CD8-positive, alpha-beta memory T cell (primary cell): ENCODE measurements at regions not wholly inside any gene's neighbourhood (a gene's known extent, or its start where the extent isn't known, plus 50 kb on each side); places are given as distances from the start of the nearest gene placed in this dataset.

Source experiments
- CTCF ChIA-PET: fragments of 350-600 bp; sonication (Branson Sonifier 250); formaldehyde crosslinking; loops from one replicate; lab custom pipeline; 2021; ENCODE audit warnings: antibody characterized with exemption; lab: Charles Lee
- POLR2A ChIA-PET: fragments of 350-600 bp; sonication (Branson Sonifier 250); formaldehyde crosslinking; loops from one replicate; lab custom pipeline; 2021; ENCODE audit warnings: antibody characterized with exemption; lab: Charles Lee
- DNase-seq, 5 donors: peaks; one replicate each; pipeline versions ENCODE4 v3.0.0 to v3.0.0-alpha.2; 2020 to 2022; ENCODE audit warnings: mixed read lengths in 1 of 5
- H3K27ac ChIP-seq: one replicate; pipeline ENCODE4 v1.7.0; 2013; ENCODE audit warnings: low read depth, mild to moderate bottlenecking, low read length, moderate library complexity
- H3K27me3 ChIP-seq: 2 replicates; pipeline ENCODE4 v1.7.0; 2013; ENCODE audit warnings: low read length, mild to moderate bottlenecking; ENCODE audit not compliant: insufficient read depth, poor library complexity, severe bottlenecking
- H3K36me3 ChIP-seq: 2 replicates; pipeline ENCODE4 v1.7.0; 2013; ENCODE audit warnings: mild to moderate bottlenecking, low read length, moderate library complexity; ENCODE audit not compliant: insufficient read depth
- H3K4me1 ChIP-seq: 2 replicates; pipeline ENCODE4 v1.7.0; 2013; ENCODE audit warnings: mild to moderate bottlenecking, low read length, moderate library complexity; ENCODE audit not compliant: insufficient read depth
- H3K4me3 ChIP-seq: 2 replicates; pipeline ENCODE4 v1.7.0; 2013; ENCODE audit warnings: mild to moderate bottlenecking, low read length
- H3K9me3 ChIP-seq: 2 replicates; pipeline ENCODE4 v1.7.0; 2013; ENCODE audit warnings: mild to moderate bottlenecking, low read length
- H3K27ac Mint-ChIP-seq, 8 donors: one replicate each; pipeline ENCODE4 v1.8.0; 2020 to 2021; ENCODE audit warnings: mixed read lengths in 8 of 8, mild to moderate bottlenecking in 6 of 8, inconsistent platforms in 3 of 8, moderate library complexity in 3 of 8
- H3K27me3 Mint-ChIP-seq, 2 donors: one replicate each; pipeline ENCODE4 v1.8.0; 2020 to 2021; ENCODE audit warnings: mixed read lengths in 2 of 2, mild to moderate bottlenecking in 1 of 2, moderate library complexity in 1 of 2
- H3K36me3 Mint-ChIP-seq, 3 donors: one replicate each; pipeline ENCODE4 v1.8.0; 2020 to 2021; ENCODE audit warnings: mixed read lengths in 3 of 3, inconsistent platforms in 1 of 3, mild to moderate bottlenecking in 1 of 3
- H3K4me1 Mint-ChIP-seq, 3 donors: one replicate each; pipeline ENCODE4 v1.8.0; 2020 to 2021; ENCODE audit warnings: mixed read lengths in 3 of 3, inconsistent platforms in 1 of 3, mild to moderate bottlenecking in 1 of 3
- H3K4me3 Mint-ChIP-seq, 7 donors: one replicate each; pipeline ENCODE4 v1.8.0; 2020 to 2021; ENCODE audit warnings: mixed read lengths in 7 of 7, mild to moderate bottlenecking in 6 of 7, moderate library complexity in 4 of 7, inconsistent platforms in 2 of 7
- H3K9me3 Mint-ChIP-seq, 5 donors: one replicate each; pipeline ENCODE4 v1.8.0; 2020 to 2022; ENCODE audit warnings: mixed read lengths in 5 of 5, mild to moderate bottlenecking in 3 of 5, moderate library complexity in 2 of 5, inconsistent platforms in 1 of 5

- Mint-ChIP-seq H3K36me3 (no peaks in the 10 kb centered on the region), H3K4me1 (no peaks in the 10 kb centered on the region), H3K27ac (no peak overlapping the region), H3K27me3 (no peaks in the 10 kb centered on the region), H3K9me3 (peaks cover 0 to 2% (median 0%) of the 10 kb centered on the region in 5 donors), H3K4me3 (no peak overlapping the region)
- DNase-seq: no peak
- Histone ChIP-seq H3K36me3 (no peaks in the 10 kb centered on the region), H3K27me3 (no peaks in the 10 kb centered on the region), H3K27ac (no peak overlapping the region), H3K9me3 (no peaks in the 10 kb centered on the region), H3K4me3 (no peak overlapping the region), H3K4me1 (no peaks in the 10 kb centered on the region)
- ChIA-PET CTCF (no interaction called here), POLR2A (no interaction called here)
Observed at GRCh38 chr6:47967843-47968242, 143.2 kb downstream of the PTCHD4 start.

- Histone ChIP-seq H3K4me1 (no peaks in the 10 kb centered on the region), H3K9me3 (no peaks in the 10 kb centered on the region), H3K36me3 (no peaks in the 10 kb centered on the region), H3K27me3 (no peaks in the 10 kb centered on the region), H3K27ac (no peak overlapping the region), H3K4me3 (no peak overlapping the region)
- no peaks in the 10 kb centered on the region for H3K27me3 Mint-ChIP-seq
- H3K27ac Mint-ChIP-seq: no peak overlapping the region
- no peak for DNase-seq
- H3K9me3 Mint-ChIP-seq: peaks cover 0 to 5% (median 0%) of the 10 kb centered on the region in 5 donors
- CTCF ChIA-PET: no interaction called here
- H3K4me3 Mint-ChIP-seq: no peak overlapping the region
- POLR2A ChIA-PET: no interaction called here
- no peaks in the 10 kb centered on the region for H3K36me3 Mint-ChIP-seq
- H3K4me1 Mint-ChIP-seq: no peaks in the 10 kb centered on the region
Observed at GRCh38 chr6:47964969-47965368, 146.0 kb downstream of the PTCHD4 start.

- no peaks in the 10 kb centered on the region for H3K27me3 ChIP-seq
Observed at GRCh38 chr6:47952640-47953039, 158.4 kb downstream of the PTCHD4 start.

GRCh38 chr6:47944846-47945245 lies 163.0 kb downstream of the OPN5 start:
- CTCF ChIA-PET: no interaction called here
- peaks cover 0 to 4% (median 0%) of the 10 kb centered on the region in 5 donors for H3K9me3 Mint-ChIP-seq
- H3K4me1 Mint-ChIP-seq: no peaks in the 10 kb centered on the region
- H3K4me3 Mint-ChIP-seq: no peak overlapping the region
- no peaks in the 10 kb centered on the region for H3K36me3 Mint-ChIP-seq
- Histone ChIP-seq H3K4me1 (no peaks in the 10 kb centered on the region), H3K27me3 (no peaks in the 10 kb centered on the region), H3K36me3 (no peaks in the 10 kb centered on the region), H3K27ac (no peak overlapping the region), H3K4me3 (no peak overlapping the region), H3K9me3 (no peaks in the 10 kb centered on the region)
- DNase-seq: no peak
- no peak overlapping the region for H3K27ac Mint-ChIP-seq
- POLR2A ChIA-PET: no interaction called here
- peaks cover 0 to 2% of the 10 kb centered on the region in 2 donors for H3K27me3 Mint-ChIP-seq

More at GRCh38 chr6:47952640-47953039, 158.4 kb downstream of the PTCHD4 start:
- Mint-ChIP-seq H3K27ac (no peak overlapping the region), H3K4me3 (no peak overlapping the region), H3K9me3 (peaks cover 0 to 7% (median 0%) of the 10 kb centered on the region in 5 donors), H3K27me3 (peaks cover 0 to 2% of the 10 kb centered on the region in 2 donors), H3K36me3 (no peaks in the 10 kb centered on the region), H3K4me1 (no peaks in the 10 kb centered on the region)
- POLR2A ChIA-PET: no interaction called here
- H3K36me3 ChIP-seq: no peaks in the 10 kb centered on the region
- no peaks in the 10 kb centered on the region for H3K9me3 ChIP-seq
- no peak for DNase-seq
- H3K4me3 ChIP-seq: no peak overlapping the region
- no peaks in the 10 kb centered on the region for H3K4me1 ChIP-seq
- no peak overlapping the region for H3K27ac ChIP-seq
- CTCF ChIA-PET: no interaction called here

- no peaks in the 10 kb centered on the region for H3K4me1 ChIP-seq
- Mint-ChIP-seq H3K27me3 (peaks cover 0 to 4% of the 10 kb centered on the region in 2 donors), H3K36me3 (no peaks in the 10 kb centered on the region), H3K9me3 (peaks cover 0 to 6% (median 1%) of the 10 kb centered on the region in 5 donors), H3K4me3 (no peak overlapping the region), H3K4me1 (no peaks in the 10 kb centered on the region), H3K27ac (no peak overlapping the region)
- H3K27ac ChIP-seq: no peak overlapping the region
- H3K36me3 ChIP-seq: no peaks in the 10 kb centered on the region
- CTCF ChIA-PET: no interaction called here
- no peaks in the 10 kb centered on the region for H3K9me3 ChIP-seq
- POLR2A ChIA-PET: no interaction called here
- no peaks in the 10 kb centered on the region for H3K27me3 ChIP-seq
- no peak overlapping the region for H3K4me3 ChIP-seq
- DNase-seq: no peak
Observed at GRCh38 chr6:47938405-47938804, 156.6 kb downstream of the OPN5 start.

GRCh38 chr6:47936820-47937219 lies 155.0 kb downstream of the OPN5 start:
- Histone ChIP-seq H3K27me3 (no peaks in the 10 kb centered on the region), H3K4me1 (no peaks in the 10 kb centered on the region), H3K27ac (no peak overlapping the region), H3K4me3 (no peak overlapping the region), H3K36me3 (no peaks in the 10 kb centered on the region), H3K9me3 (no peaks in the 10 kb centered on the region)
- Mint-ChIP-seq H3K9me3 (peaks cover 0 to 6% (median 0%) of the 10 kb centered on the region in 5 donors), H3K27me3 (peaks cover 0 to 2% of the 10 kb centered on the region in 2 donors), H3K27ac (no peak overlapping the region), H3K4me3 (no peak overlapping the region), H3K4me1 (no peaks in the 10 kb centered on the region), H3K36me3 (no peaks in the 10 kb centered on the region)
- POLR2A ChIA-PET: no interaction called here
- CTCF ChIA-PET: no interaction called here
- DNase-seq: no peak

- POLR2A ChIA-PET: no interaction called here
Observed at GRCh38 chr6:47934023-47934422, 152.2 kb downstream of the OPN5 start.

GRCh38 chr6:47932575-47932974 lies 150.7 kb downstream of the OPN5 start:
- peaks cover 0 to 4% of the 10 kb centered on the region in 2 donors for H3K27me3 Mint-ChIP-seq
- no peaks in the 10 kb centered on the region for H3K4me1 ChIP-seq
- CTCF ChIA-PET: no interaction called here

More at GRCh38 chr6:47934023-47934422, 152.2 kb downstream of the OPN5 start:
- Histone ChIP-seq H3K27me3 (no peaks in the 10 kb centered on the region), H3K4me1 (no peaks in the 10 kb centered on the region), H3K36me3 (no peaks in the 10 kb centered on the region), H3K27ac (no peak overlapping the region), H3K9me3 (no peaks in the 10 kb centered on the region), H3K4me3 (no peak overlapping the region)
- Mint-ChIP-seq H3K9me3 (peaks cover 0 to 6% (median 0%) of the 10 kb centered on the region in 5 donors), H3K36me3 (no peaks in the 10 kb centered on the region), H3K27ac (no peak overlapping the region), H3K4me3 (no peak overlapping the region), H3K4me1 (no peaks in the 10 kb centered on the region), H3K27me3 (peaks cover 2 to 4% of the 10 kb centered on the region in 2 donors)
- CTCF ChIA-PET: no interaction called here
- DNase-seq: no peak

More at GRCh38 chr6:47932575-47932974, 150.7 kb downstream of the OPN5 start:
- H3K27ac ChIP-seq: no peak overlapping the region
- H3K9me3 ChIP-seq: no peaks in the 10 kb centered on the region
- Mint-ChIP-seq H3K27ac (no peak overlapping the region), H3K9me3 (peaks cover 0 to 6% (median 0%) of the 10 kb centered on the region in 5 donors), H3K4me3 (no peak overlapping the region), H3K4me1 (no peaks in the 10 kb centered on the region), H3K36me3 (no peaks in the 10 kb centered on the region)
- no peaks in the 10 kb centered on the region for H3K27me3 ChIP-seq
- no peaks in the 10 kb centered on the region for H3K36me3 ChIP-seq
- no peak for DNase-seq
- no peak overlapping the region for H3K4me3 ChIP-seq
- POLR2A ChIA-PET: no interaction called here
